GM12872 (cell line): ENCODE measurements at regions not wholly inside any gene's neighbourhood (a gene's known extent, or its start where the extent isn't known, plus 50 kb on each side); places are given as distances from the start of the nearest gene placed in this dataset.
A peak's percentile ranks its signal among the peaks of the same experiment; 100 is the strongest.

Experiments used
- CTCF ChIP-seq: IDR thresholded peaks from 3 replicates; pipeline ENCODE4 v1.5.1; 2011; ENCODE audit warnings: low read depth, mild to moderate bottlenecking, low read length, moderate library complexity; ENCODE audit not compliant: insufficient read depth

GRCh38 chr2:192813341-192813740 lies 618.6 kb upstream of the TMEFF2 start:
- no peak for TF ChIP-seq CTCF

- no peak for TF ChIP-seq CTCF
These were observed 614.4 kb upstream of the TMEFF2 start for GRCh38 chr2:192809173-192809572.

GRCh38 chr2:192783643-192784042 lies 588.9 kb upstream of the TMEFF2 start:
- TF ChIP-seq CTCF: no peak

- no peak for TF ChIP-seq CTCF
These were observed 580.9 kb upstream of the TMEFF2 start for GRCh38 chr2:192775459-192776262.

GRCh38 chr2:192775011-192775410 lies 580.3 kb upstream of the TMEFF2 start:
- no peak for TF ChIP-seq CTCF

GRCh38 chr2:192773044-192773443 lies 578.3 kb upstream of the TMEFF2 start:
- no peak for TF ChIP-seq CTCF

- TF ChIP-seq CTCF: peak; percentile 23; the same call in 1 of the 3 replicates
These were observed 555.0 kb upstream of the TMEFF2 start for GRCh38 chr2:192749611-192750200.
